Activated T-cell treated with anti-CD3 and anti-CD28 coated beads, Interleukin-2, amount 50 U/mL, for 24 hours (primary cell): ENCODE measurements at regions not wholly inside any gene's neighbourhood (a gene's known extent, or its start where the extent isn't known, plus 50 kb on each side); places are given as distances from the start of the nearest gene placed in this dataset.

Experiments
- DNase-seq: peaks from one replicate; pipeline ENCODE4 v3.0.0-alpha.2; 2020
- H3K27ac Mint-ChIP-seq: 2 replicates; pipeline ENCODE4 v1.8.0; 2020; ENCODE audit warnings: mild to moderate bottlenecking, mixed read lengths
- H3K27me3 Mint-ChIP-seq: 2 replicates; pipeline ENCODE4 v1.8.0; 2020; ENCODE audit warnings: mixed read lengths
- H3K36me3 Mint-ChIP-seq: 2 replicates; pipeline ENCODE4 v1.8.0; 2020; ENCODE audit warnings: low read depth, mixed read lengths
- H3K4me1 Mint-ChIP-seq: 2 replicates; pipeline ENCODE4 v1.8.0; 2020; ENCODE audit warnings: low read depth, mixed read lengths
- H3K4me3 Mint-ChIP-seq: 2 replicates; pipeline ENCODE4 v1.8.0; 2020; ENCODE audit warnings: mild to moderate bottlenecking, moderate library complexity, mixed read lengths
- H3K9me3 Mint-ChIP-seq: 2 replicates; pipeline ENCODE4 v1.8.0; 2020; ENCODE audit warnings: mixed read lengths

- H3K4me3 Mint-ChIP-seq = no peak overlapping the region
- H3K27me3 Mint-ChIP-seq = peaks cover 44% of the 10 kb centered on the region
- H3K27ac Mint-ChIP-seq = no peak overlapping the region
These were observed 50.6 kb upstream of the COG2 start for GRCh38 chr1:230591678-230592077.

GRCh38 chr1:230589951-230590350, 52.3 kb upstream of the COG2 start:
- Mint-ChIP-seq H3K36me3 (no peaks in the 10 kb centered on the region), H3K9me3 (no peaks in the 10 kb centered on the region), H3K27ac (no peak overlapping the region), H3K4me1 (no peaks in the 10 kb centered on the region), H3K4me3 (no peak overlapping the region), H3K27me3 (peaks cover 42% of the 10 kb centered on the region)
- DNase-seq = no peak

More at GRCh38 chr1:230591678-230592077, 50.6 kb upstream of the COG2 start:
- DNase-seq = no peak
- no peaks in the 10 kb centered on the region for H3K36me3 Mint-ChIP-seq
- no peaks in the 10 kb centered on the region for H3K4me1 Mint-ChIP-seq
- H3K9me3 Mint-ChIP-seq = no peaks in the 10 kb centered on the region

- no peak overlapping the region for H3K27ac Mint-ChIP-seq
- no peaks in the 10 kb centered on the region for H3K4me1 Mint-ChIP-seq
- H3K4me3 Mint-ChIP-seq = no peak overlapping the region
- H3K9me3 Mint-ChIP-seq = no peaks in the 10 kb centered on the region
- no peak for DNase-seq
- peaks cover 45% of the 10 kb centered on the region for H3K27me3 Mint-ChIP-seq
- no peaks in the 10 kb centered on the region for H3K36me3 Mint-ChIP-seq
These were observed 53.9 kb upstream of the COG2 start for GRCh38 chr1:230588323-230588746.

- H3K9me3 Mint-ChIP-seq = no peaks in the 10 kb centered on the region
- no peaks in the 10 kb centered on the region for H3K4me1 Mint-ChIP-seq
- H3K27ac Mint-ChIP-seq = no peak overlapping the region
- no peak overlapping the region for H3K4me3 Mint-ChIP-seq
- H3K27me3 Mint-ChIP-seq = peaks cover 46% of the 10 kb centered on the region
- no peak for DNase-seq
- H3K36me3 Mint-ChIP-seq = no peaks in the 10 kb centered on the region
These were observed 55.2 kb upstream of the COG2 start for GRCh38 chr1:230587061-230587460.

- DNase-seq = no peak
- H3K36me3 Mint-ChIP-seq = no peaks in the 10 kb centered on the region
- no peak overlapping the region for H3K27ac Mint-ChIP-seq
- no peaks in the 10 kb centered on the region for H3K4me1 Mint-ChIP-seq
- no peaks in the 10 kb centered on the region for H3K9me3 Mint-ChIP-seq
- peaks cover 51% of the 10 kb centered on the region for H3K27me3 Mint-ChIP-seq
- no peak overlapping the region for H3K4me3 Mint-ChIP-seq
These were observed 57.6 kb upstream of the COG2 start for GRCh38 chr1:230584660-230585059.

- Mint-ChIP-seq H3K9me3 (no peaks in the 10 kb centered on the region), H3K27me3 (peaks cover 48% of the 10 kb centered on the region), H3K27ac (no peak overlapping the region), H3K36me3 (no peaks in the 10 kb centered on the region), H3K4me1 (no peaks in the 10 kb centered on the region), H3K4me3 (no peak overlapping the region)
- DNase-seq = no peak
These were observed 60.7 kb upstream of the COG2 start for GRCh38 chr1:230581446-230582079.

- Mint-ChIP-seq H3K27ac (no peak overlapping the region), H3K4me3 (no peak overlapping the region), H3K27me3 (peaks cover 50% of the 10 kb centered on the region), H3K36me3 (no peaks in the 10 kb centered on the region), H3K4me1 (no peaks in the 10 kb centered on the region), H3K9me3 (no peaks in the 10 kb centered on the region)
- DNase-seq = no peak
These were observed 63.7 kb upstream of the COG2 start for GRCh38 chr1:230578616-230579015.

- DNase-seq = no peak
- H3K4me3 Mint-ChIP-seq = no peak overlapping the region
- no peaks in the 10 kb centered on the region for H3K9me3 Mint-ChIP-seq
- H3K27me3 Mint-ChIP-seq = peaks cover 49% of the 10 kb centered on the region
- no peak overlapping the region for H3K27ac Mint-ChIP-seq
- H3K4me1 Mint-ChIP-seq = no peaks in the 10 kb centered on the region
- no peaks in the 10 kb centered on the region for H3K36me3 Mint-ChIP-seq
These were observed 64.7 kb upstream of the COG2 start for GRCh38 chr1:230577537-230577936.

GRCh38 chr1:230575886-230576500, 66.3 kb upstream of the COG2 start:
- Mint-ChIP-seq H3K27ac (no peak overlapping the region), H3K4me1 (no peaks in the 10 kb centered on the region), H3K27me3 (peaks cover 42% of the 10 kb centered on the region), H3K9me3 (no peaks in the 10 kb centered on the region), H3K4me3 (no peak overlapping the region), H3K36me3 (no peaks in the 10 kb centered on the region)
- no peak for DNase-seq

GRCh38 chr1:230574502-230574901, 67.8 kb upstream of the COG2 start:
- Mint-ChIP-seq H3K9me3 (no peaks in the 10 kb centered on the region), H3K4me1 (no peaks in the 10 kb centered on the region), H3K4me3 (no peak overlapping the region)

GRCh38 chr1:230573658-230574057, 68.6 kb upstream of the COG2 start:
- Mint-ChIP-seq H3K4me1 (peaks cover under 1% of the 10 kb centered on the region), H3K27ac (no peak overlapping the region), H3K4me3 (no peak overlapping the region), H3K27me3 (peaks cover 46% of the 10 kb centered on the region), H3K36me3 (no peaks in the 10 kb centered on the region), H3K9me3 (no peaks in the 10 kb centered on the region)
- no peak for DNase-seq

More at GRCh38 chr1:230574502-230574901, 67.8 kb upstream of the COG2 start:
- Mint-ChIP-seq H3K27ac (no peak overlapping the region), H3K27me3 (peaks cover 48% of the 10 kb centered on the region), H3K36me3 (no peaks in the 10 kb centered on the region)
- no peak for DNase-seq

- no peak for DNase-seq
- no peak overlapping the region for H3K27ac Mint-ChIP-seq
- no peak overlapping the region for H3K4me3 Mint-ChIP-seq
- no peaks in the 10 kb centered on the region for H3K9me3 Mint-ChIP-seq
- H3K27me3 Mint-ChIP-seq = peaks cover 46% of the 10 kb centered on the region
- H3K36me3 Mint-ChIP-seq = no peaks in the 10 kb centered on the region
- peaks cover 8% of the 10 kb centered on the region for H3K4me1 Mint-ChIP-seq
These were observed 69.9 kb upstream of the COG2 start for GRCh38 chr1:230572121-230573105.

GRCh38 chr1:230570724-230571360, 71.4 kb upstream of the COG2 start:
- Mint-ChIP-seq H3K4me1 (peaks cover 8% of the 10 kb centered on the region), H3K9me3 (no peaks in the 10 kb centered on the region), H3K27ac (no peak overlapping the region), H3K4me3 (no peak overlapping the region), H3K27me3 (peaks cover 48% of the 10 kb centered on the region), H3K36me3 (no peaks in the 10 kb centered on the region)
- DNase-seq = no peak

- Mint-ChIP-seq H3K27ac (no peak overlapping the region), H3K4me1 (peaks cover 8% of the 10 kb centered on the region), H3K36me3 (no peaks in the 10 kb centered on the region), H3K4me3 (no peak overlapping the region), H3K27me3 (peaks cover 58% of the 10 kb centered on the region), H3K9me3 (no peaks in the 10 kb centered on the region)
- DNase-seq = no peak
These were observed 73.1 kb upstream of the COG2 start for GRCh38 chr1:230569201-230569600.
